ENCODE measurements at regions not wholly inside any gene's neighbourhood (a gene's known extent, or its start where the extent isn't known, plus 50 kb on each side); places are given as distances from the start of the nearest gene placed in this dataset.

GRCh38 chr3:105166893-105167292 lies 199.8 kb upstream of the ALCAM start:
- Histone ChIP-seq H4K20me1 (ENCODE audit: insufficient read depth, low read length) (no peaks in the 10 kb centered on the region), H3K79me2 (ENCODE audit: insufficient read depth, low read length) (no peaks in the 10 kb centered on the region), H2AFZ (ENCODE audit: low read length) (no peak overlapping the region), H3K4me2 (ENCODE audit: insufficient read depth, low read length) (peak overlapping the region; percentile 28), H3K27ac (ENCODE audit: low read depth, low read length) (no peak overlapping the region), H3K4me1 (ENCODE audit: insufficient read depth, low read length) (peaks cover 2% of the 10 kb centered on the region), H3K27me3 (ENCODE audit: insufficient read depth, low read length) (no peaks in the 10 kb centered on the region), H3K9me3 (ENCODE audit: low read depth, low read length) (no peaks in the 10 kb centered on the region), H3K36me3 (ENCODE audit: insufficient read depth, low read length) (no peaks in the 10 kb centered on the region), H3K4me3 (ENCODE audit: insufficient read depth, low read length) (no peak overlapping the region)
- no peak for TF ChIP-seq CTCF (IDR thresholded peaks at IDR 0.05; ENCODE audit: extremely low read depth, low read depth, low read length)
- DNase-seq (ENCODE audit: insufficient read length, low spot score, missing footprints) = no peak

- Histone ChIP-seq H3K9me3 (ENCODE audit: low read depth, low read length) (no peaks in the 10 kb centered on the region), H3K36me3 (ENCODE audit: insufficient read depth, low read length) (no peaks in the 10 kb centered on the region), H4K20me1 (ENCODE audit: insufficient read depth, low read length) (no peaks in the 10 kb centered on the region), H3K4me3 (ENCODE audit: insufficient read depth, low read length) (no peak overlapping the region), H2AFZ (ENCODE audit: low read length) (no peak overlapping the region), H3K4me1 (ENCODE audit: insufficient read depth, low read length) (peaks cover 2% of the 10 kb centered on the region), H3K4me2 (ENCODE audit: insufficient read depth, low read length) (no peak overlapping the region), H3K27ac (ENCODE audit: low read depth, low read length) (no peak overlapping the region), H3K79me2 (ENCODE audit: insufficient read depth, low read length) (no peaks in the 10 kb centered on the region), H3K27me3 (ENCODE audit: insufficient read depth, low read length) (no peaks in the 10 kb centered on the region)
- no peak for TF ChIP-seq CTCF (IDR thresholded peaks at IDR 0.05; ENCODE audit: extremely low read depth, low read depth, low read length)
- no peak for DNase-seq (ENCODE audit: insufficient read length, low spot score, missing footprints)
These were observed 196.3 kb upstream of the ALCAM start for GRCh38 chr3:105170423-105170822.

GRCh38 chr3:105174017-105174615 lies 192.6 kb upstream of the ALCAM start:
- Histone ChIP-seq H4K20me1 (ENCODE audit: insufficient read depth, low read length) (no peaks in the 10 kb centered on the region), H3K4me3 (ENCODE audit: insufficient read depth, low read length) (no peak overlapping the region), H3K9me3 (ENCODE audit: low read depth, low read length) (no peaks in the 10 kb centered on the region), H2AFZ (ENCODE audit: low read length) (peak overlapping the region; percentile 33), H3K79me2 (ENCODE audit: insufficient read depth, low read length) (no peaks in the 10 kb centered on the region), H3K4me2 (ENCODE audit: insufficient read depth, low read length) (no peak overlapping the region), H3K36me3 (ENCODE audit: insufficient read depth, low read length) (no peaks in the 10 kb centered on the region), H3K4me1 (ENCODE audit: insufficient read depth, low read length) (no peaks in the 10 kb centered on the region), H3K27ac (ENCODE audit: low read depth, low read length) (no peak overlapping the region), H3K27me3 (ENCODE audit: insufficient read depth, low read length) (peaks cover 2% of the 10 kb centered on the region)
- peak; percentile 26 for DNase-seq (ENCODE audit: insufficient read length, low spot score, missing footprints)
- no peak for TF ChIP-seq CTCF (IDR thresholded peaks at IDR 0.05; ENCODE audit: extremely low read depth, low read depth, low read length)

GRCh38 chr3:105177576-105177975 lies 189.1 kb upstream of the ALCAM start:
- Histone ChIP-seq H3K27ac (ENCODE audit: low read depth, low read length) (no peak overlapping the region), H3K4me3 (ENCODE audit: insufficient read depth, low read length) (no peak overlapping the region), H3K36me3 (ENCODE audit: insufficient read depth, low read length) (no peaks in the 10 kb centered on the region), H3K27me3 (ENCODE audit: insufficient read depth, low read length) (peaks cover 2% of the 10 kb centered on the region), H3K79me2 (ENCODE audit: insufficient read depth, low read length) (no peaks in the 10 kb centered on the region), H3K9me3 (ENCODE audit: low read depth, low read length) (no peaks in the 10 kb centered on the region), H3K4me1 (ENCODE audit: insufficient read depth, low read length) (no peaks in the 10 kb centered on the region), H4K20me1 (ENCODE audit: insufficient read depth, low read length) (no peaks in the 10 kb centered on the region), H3K4me2 (ENCODE audit: insufficient read depth, low read length) (no peak overlapping the region), H2AFZ (ENCODE audit: low read length) (no peak overlapping the region)
- no peak for DNase-seq (ENCODE audit: insufficient read length, low spot score, missing footprints)
- no peak for TF ChIP-seq CTCF (IDR thresholded peaks at IDR 0.05; ENCODE audit: extremely low read depth, low read depth, low read length)

Measured in osteoblast (primary cell).